ENCODE measurements at regions not wholly inside any gene's neighbourhood (a gene's known extent, or its start where the extent isn't known, plus 50 kb on each side); places are given as distances from the start of the nearest gene placed in this dataset.
"Not testable (repeated sequence)": the region's sequence is repeated elsewhere in the genome, so short reads cannot be mapped to it uniquely, and the experiment has no call there.

- no peak overlapping the region for H3K27ac ChIP-seq
- H3K4me3 ChIP-seq: no peak overlapping the region
- no peak overlapping the region for H3K9ac ChIP-seq (ENCODE audit: insufficient read length)
- no peaks in the 10 kb centered on the region for H3K9me3 ChIP-seq (ENCODE audit: low read depth, low read length)
- H3K36me3 ChIP-seq (ENCODE audit: insufficient read depth, low read length): no peaks in the 10 kb centered on the region
- TF ChIP-seq POLR2AphosphoS5 (IDR thresholded peaks at IDR 0.05; ENCODE audit: borderline replicate concordance, low read depth, low read length): no peak
- TF ChIP-seq FOXP2 (optimal IDR thresholded peaks at IDR 0.05; ENCODE audit: control extremely low read depth, extremely low read length, insufficient read depth): no peak
- TF ChIP-seq EZH2 (IDR thresholded peaks at IDR 0.05): no peak
- no peak for DNase-seq (ENCODE audit: low read depth, low spot score)
Measured at GRCh38 chr16:17915791-17916190, 420.7 kb downstream of the NPIPA8 start.

GRCh38 chr16:17914168-17914567 is 422.4 kb downstream of the NPIPA8 start:
- Histone ChIP-seq H3K9ac (ENCODE audit: insufficient read length) (no peak overlapping the region), H3K36me3 (ENCODE audit: insufficient read depth, low read length) (no peaks in the 10 kb centered on the region), H3K4me3 (no peak overlapping the region), H3K9me3 (ENCODE audit: low read depth, low read length) (no peaks in the 10 kb centered on the region), H3K27ac (no peak overlapping the region)
- no peak for TF ChIP-seq FOXP2 (optimal IDR thresholded peaks at IDR 0.05; ENCODE audit: control extremely low read depth, extremely low read length, insufficient read depth)
- no peak for TF ChIP-seq EZH2 (IDR thresholded peaks at IDR 0.05)
- no peak for TF ChIP-seq POLR2AphosphoS5 (IDR thresholded peaks at IDR 0.05; ENCODE audit: borderline replicate concordance, low read depth, low read length)
- DNase-seq (ENCODE audit: low read depth, low spot score): no peak

- H3K36me3 ChIP-seq (ENCODE audit: insufficient read depth, low read length); DNase-seq (ENCODE audit: low read depth, low spot score); H3K9me3 ChIP-seq (ENCODE audit: low read depth, low read length); H3K9ac ChIP-seq (ENCODE audit: insufficient read length); H3K4me3 ChIP-seq; H3K27ac ChIP-seq: not testable (repeated sequence)
Measured at GRCh38 chr16:17911578-17911977, 425.0 kb downstream of the NPIPA8 start.

- H3K9me3 ChIP-seq (ENCODE audit: low read depth, low read length); H3K9ac ChIP-seq (ENCODE audit: insufficient read length); H3K36me3 ChIP-seq (ENCODE audit: insufficient read depth, low read length); H3K27ac ChIP-seq; H3K4me3 ChIP-seq; DNase-seq (ENCODE audit: low read depth, low spot score): not testable (repeated sequence)
Measured at GRCh38 chr16:17906626-17907025, 429.9 kb downstream of the NPIPA8 start.

GRCh38 chr16:17901309-17901708 is 430.5 kb upstream of the XYLT1 start:
- TF ChIP-seq EZH2 (IDR thresholded peaks at IDR 0.05) (no peak), POLR2AphosphoS5 (IDR thresholded peaks at IDR 0.05; ENCODE audit: borderline replicate concordance, low read depth, low read length) (no peak), FOXP2 (optimal IDR thresholded peaks at IDR 0.05; ENCODE audit: control extremely low read depth, extremely low read length, insufficient read depth) (no peak)
- Histone ChIP-seq H3K27ac (no peak overlapping the region), H3K36me3 (ENCODE audit: insufficient read depth, low read length) (no peaks in the 10 kb centered on the region), H3K9me3 (ENCODE audit: low read depth, low read length) (no peaks in the 10 kb centered on the region), H3K4me3 (no peak overlapping the region), H3K9ac (ENCODE audit: insufficient read length) (no peak overlapping the region)
- no peak for DNase-seq (ENCODE audit: low read depth, low spot score)

GRCh38 chr16:17899141-17899540 is 428.4 kb upstream of the XYLT1 start:
- TF ChIP-seq EZH2 (IDR thresholded peaks at IDR 0.05) (no peak), POLR2AphosphoS5 (IDR thresholded peaks at IDR 0.05; ENCODE audit: borderline replicate concordance, low read depth, low read length) (no peak), FOXP2 (optimal IDR thresholded peaks at IDR 0.05; ENCODE audit: control extremely low read depth, extremely low read length, insufficient read depth) (no peak)
- Histone ChIP-seq H3K9ac (ENCODE audit: insufficient read length) (no peak overlapping the region), H3K36me3 (ENCODE audit: insufficient read depth, low read length) (no peaks in the 10 kb centered on the region), H3K27ac (no peak overlapping the region), H3K4me3 (no peak overlapping the region), H3K9me3 (ENCODE audit: low read depth, low read length) (no peaks in the 10 kb centered on the region)
- no peak for DNase-seq (ENCODE audit: low read depth, low spot score)

GRCh38 chr16:17887963-17888362 is 417.2 kb upstream of the XYLT1 start:
- Histone ChIP-seq H3K9ac (ENCODE audit: insufficient read length) (no peak overlapping the region), H3K4me3 (no peak overlapping the region), H3K27ac (no peak overlapping the region), H3K36me3 (ENCODE audit: insufficient read depth, low read length) (no peaks in the 10 kb centered on the region), H3K9me3 (ENCODE audit: low read depth, low read length) (no peaks in the 10 kb centered on the region)
- TF ChIP-seq EZH2 (IDR thresholded peaks at IDR 0.05): no peak
- no peak for TF ChIP-seq FOXP2 (optimal IDR thresholded peaks at IDR 0.05; ENCODE audit: control extremely low read depth, extremely low read length, insufficient read depth)
- no peak for TF ChIP-seq POLR2AphosphoS5 (IDR thresholded peaks at IDR 0.05; ENCODE audit: borderline replicate concordance, low read depth, low read length)
- DNase-seq (ENCODE audit: low read depth, low spot score): no peak

- H3K27ac ChIP-seq: no peak overlapping the region
- H3K9me3 ChIP-seq (ENCODE audit: low read depth, low read length): no peaks in the 10 kb centered on the region
- TF ChIP-seq FOXP2 (optimal IDR thresholded peaks at IDR 0.05; ENCODE audit: control extremely low read depth, extremely low read length, insufficient read depth) (no peak), POLR2AphosphoS5 (IDR thresholded peaks at IDR 0.05; ENCODE audit: borderline replicate concordance, low read depth, low read length) (no peak), EZH2 (IDR thresholded peaks at IDR 0.05) (no peak)
- H3K4me3 ChIP-seq: no peak overlapping the region
- no peaks in the 10 kb centered on the region for H3K36me3 ChIP-seq (ENCODE audit: insufficient read depth, low read length)
- DNase-seq (ENCODE audit: low read depth, low spot score): no peak
- no peak overlapping the region for H3K9ac ChIP-seq (ENCODE audit: insufficient read length)
Measured at GRCh38 chr16:17885659-17886207, 415.0 kb upstream of the XYLT1 start.

- no peaks in the 10 kb centered on the region for H3K9me3 ChIP-seq (ENCODE audit: low read depth, low read length)
- TF ChIP-seq EZH2 (IDR thresholded peaks at IDR 0.05) (no peak), FOXP2 (optimal IDR thresholded peaks at IDR 0.05; ENCODE audit: control extremely low read depth, extremely low read length, insufficient read depth) (no peak), POLR2AphosphoS5 (IDR thresholded peaks at IDR 0.05; ENCODE audit: borderline replicate concordance, low read depth, low read length) (no peak)
- no peak overlapping the region for H3K9ac ChIP-seq (ENCODE audit: insufficient read length)
- H3K27ac ChIP-seq: no peak overlapping the region
- no peaks in the 10 kb centered on the region for H3K36me3 ChIP-seq (ENCODE audit: insufficient read depth, low read length)
- H3K4me3 ChIP-seq: no peak overlapping the region
- no peak for DNase-seq (ENCODE audit: low read depth, low spot score)
Measured at GRCh38 chr16:17877821-17878360, 407.1 kb upstream of the XYLT1 start.

Measured in SK-N-MC (cell line).